NAMALWA (cell line): ENCODE measurements at regions not wholly inside any gene's neighbourhood (a gene's known extent, or its start where the extent isn't known, plus 50 kb on each side); places are given as distances from the start of the nearest gene placed in this dataset.
A peak's percentile ranks its signal among the peaks of the same experiment; 100 is the strongest.
"Not testable (repeated sequence)": the region's sequence is repeated elsewhere in the genome, so short reads cannot be mapped to it uniquely, and the experiment has no call there.

Experiments
- DNase-seq: peaks from one replicate; pipeline ENCODE4 v3.0.0-alpha.2; 2015; ENCODE audit warnings: low spot score

DNA sequence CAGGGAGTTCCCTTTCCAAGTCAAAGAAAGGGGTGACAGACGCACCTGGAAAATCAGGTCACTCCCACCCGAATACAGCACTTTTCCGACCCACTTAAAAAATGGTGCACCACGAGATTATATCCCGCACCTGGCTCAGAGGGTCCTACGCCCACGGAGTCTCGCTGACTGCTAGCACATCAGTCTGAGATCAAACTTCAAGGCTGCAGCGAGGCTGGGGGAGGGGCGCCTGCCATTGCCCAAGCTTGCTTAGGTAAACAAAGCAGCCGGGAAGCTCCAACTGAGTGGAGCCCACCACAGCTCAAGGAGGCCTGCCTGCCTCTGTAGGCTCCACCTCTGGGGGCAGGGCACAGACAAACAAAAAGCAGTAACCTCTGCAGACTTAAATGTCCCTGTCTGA is 277.8 kb upstream of the ARHGAP42 start:
- not testable (repeated sequence) for DNase-seq

DNA sequence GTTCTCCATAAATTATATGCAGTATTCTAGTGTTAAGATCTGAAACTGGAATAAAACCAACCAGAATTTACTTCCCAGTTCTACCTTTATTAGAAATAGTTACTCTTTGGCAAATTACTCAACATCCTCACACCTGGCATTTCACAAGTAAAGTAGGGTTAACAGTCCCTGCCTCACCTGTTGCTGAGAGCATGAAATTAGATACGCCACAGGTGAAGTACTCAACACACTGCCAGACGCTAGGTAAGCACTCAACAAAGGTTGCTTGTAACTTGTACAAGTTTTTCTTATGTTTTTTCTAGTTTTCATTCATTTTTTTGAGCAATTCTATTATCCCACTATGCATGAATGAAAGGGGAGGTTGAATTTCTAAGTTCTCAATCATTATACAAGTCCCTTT is 267.6 kb upstream of the ARHGAP42 start:
- no peak for DNase-seq

DNA sequence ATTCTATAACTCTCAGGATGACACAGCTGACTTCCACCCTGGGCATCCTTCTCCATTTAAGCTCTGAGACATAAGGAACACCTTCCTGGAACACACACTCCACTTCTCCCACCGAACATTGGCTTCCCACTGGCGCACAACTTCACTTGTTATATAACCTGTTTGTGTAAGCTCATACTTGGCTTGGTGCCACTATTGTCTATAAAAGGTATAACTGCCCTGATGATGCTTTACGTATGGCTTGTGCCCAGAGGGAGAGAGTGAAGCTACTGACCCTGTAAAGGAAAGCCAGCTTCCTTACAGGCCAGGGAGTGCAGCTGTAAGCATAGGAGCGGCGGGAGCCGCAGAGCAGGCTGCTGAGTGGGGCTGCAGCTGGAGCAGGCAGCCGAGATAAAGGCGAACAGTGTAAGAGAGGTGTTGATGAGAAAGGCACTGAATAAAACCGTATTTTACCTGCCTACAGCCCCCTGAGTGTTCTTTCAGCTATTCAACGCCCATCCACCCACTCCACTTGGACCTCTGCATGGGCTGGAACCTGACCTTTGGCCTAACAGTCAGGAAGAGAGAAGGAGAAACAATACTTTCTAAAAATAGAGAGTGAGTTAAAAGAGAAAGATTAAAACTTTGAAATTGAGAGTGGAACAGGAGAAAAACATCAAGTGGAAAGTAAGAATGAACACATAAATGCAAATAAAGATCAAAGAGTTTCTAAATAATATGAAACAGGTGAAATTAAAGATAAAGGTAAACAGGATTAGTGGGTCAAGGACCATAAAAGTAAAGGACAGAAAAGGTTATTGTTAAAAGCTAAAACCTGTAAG is 252.1 kb upstream of the ARHGAP42 start:
- no peak for DNase-seq

DNA sequence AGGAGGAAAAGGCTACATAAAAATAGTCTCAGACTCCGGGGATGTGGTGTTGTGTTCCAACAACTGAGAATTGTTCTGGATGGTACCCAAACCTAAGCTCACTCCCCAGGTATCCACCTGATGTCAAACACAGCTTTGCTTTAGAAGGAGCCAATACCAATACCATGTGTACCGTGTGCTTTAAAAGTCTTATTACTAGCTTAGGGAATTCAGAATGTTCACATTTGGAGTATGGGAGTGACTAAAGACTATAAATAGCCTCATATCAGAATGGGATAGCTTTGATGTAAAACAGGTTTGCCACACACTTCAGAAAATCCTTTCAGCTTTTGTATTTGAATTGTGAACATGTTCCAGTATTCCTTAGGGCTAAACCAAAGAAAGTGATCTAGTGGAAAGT is 248.7 kb upstream of the ARHGAP42 start:
- DNase-seq = no peak

DNA sequence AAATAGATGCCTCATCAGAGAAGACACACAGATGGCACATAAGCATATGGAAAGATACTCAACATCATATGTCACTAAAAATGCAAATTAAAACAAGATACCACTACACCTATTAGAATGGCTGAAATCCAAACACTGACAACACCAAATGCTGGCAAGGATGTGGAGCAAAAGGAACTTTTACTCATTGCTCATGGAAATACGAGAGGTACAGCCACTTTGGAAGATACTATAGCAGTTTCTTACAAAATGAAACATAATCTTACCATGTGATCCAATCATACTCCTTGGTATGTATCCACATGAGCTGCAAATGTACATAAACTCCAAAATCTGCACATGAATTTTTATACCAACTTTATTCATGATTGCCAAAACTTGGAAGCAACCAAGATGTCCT is 246.0 kb upstream of the ARHGAP42 start:
- no peak for DNase-seq

DNA sequence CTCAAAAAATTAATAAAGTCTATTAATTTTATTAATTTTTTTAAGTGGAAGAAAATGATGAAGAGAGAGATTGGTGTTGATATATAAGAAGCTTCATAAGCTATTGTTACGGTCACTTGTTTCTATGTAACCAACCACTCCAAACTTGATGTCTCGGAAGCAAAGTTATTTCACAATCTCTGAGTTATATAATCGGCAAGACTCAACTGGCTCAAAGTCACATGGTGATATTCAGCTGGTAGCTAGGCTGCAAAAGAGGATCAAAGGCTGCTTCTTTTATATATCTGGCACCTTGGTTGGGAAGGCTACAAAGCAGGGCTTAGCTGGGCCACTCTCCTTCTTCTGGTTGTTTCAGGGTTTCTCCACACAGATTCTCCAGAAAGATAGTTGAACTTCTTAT is 245.1 kb upstream of the ARHGAP42 start:
- no peak for DNase-seq

DNA sequence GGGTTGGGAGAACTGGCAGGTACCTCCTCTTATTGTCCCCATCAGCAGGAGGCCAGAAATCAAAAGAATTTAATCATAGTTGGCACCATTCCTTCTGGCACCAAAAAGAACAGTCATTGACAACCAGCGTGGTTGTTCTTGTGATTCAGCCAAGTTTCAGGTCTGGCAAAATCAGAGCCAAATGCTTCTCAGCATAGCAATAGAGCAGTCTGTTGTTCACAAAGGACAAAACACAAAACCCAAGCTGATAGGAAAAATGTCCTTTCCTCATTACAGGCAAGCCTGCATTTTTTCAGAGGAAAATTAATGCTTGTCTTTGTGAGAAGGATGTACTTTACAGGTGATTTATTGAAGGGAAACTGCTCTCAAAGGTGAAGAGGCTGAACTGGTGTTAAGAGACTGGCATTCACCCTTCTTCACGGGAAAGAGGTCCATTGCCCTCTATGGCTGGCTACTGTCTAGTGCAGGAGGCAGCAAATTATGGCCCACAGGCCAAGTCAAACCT is 241.8 kb upstream of the ARHGAP42 start:
- DNase-seq = no peak

DNA sequence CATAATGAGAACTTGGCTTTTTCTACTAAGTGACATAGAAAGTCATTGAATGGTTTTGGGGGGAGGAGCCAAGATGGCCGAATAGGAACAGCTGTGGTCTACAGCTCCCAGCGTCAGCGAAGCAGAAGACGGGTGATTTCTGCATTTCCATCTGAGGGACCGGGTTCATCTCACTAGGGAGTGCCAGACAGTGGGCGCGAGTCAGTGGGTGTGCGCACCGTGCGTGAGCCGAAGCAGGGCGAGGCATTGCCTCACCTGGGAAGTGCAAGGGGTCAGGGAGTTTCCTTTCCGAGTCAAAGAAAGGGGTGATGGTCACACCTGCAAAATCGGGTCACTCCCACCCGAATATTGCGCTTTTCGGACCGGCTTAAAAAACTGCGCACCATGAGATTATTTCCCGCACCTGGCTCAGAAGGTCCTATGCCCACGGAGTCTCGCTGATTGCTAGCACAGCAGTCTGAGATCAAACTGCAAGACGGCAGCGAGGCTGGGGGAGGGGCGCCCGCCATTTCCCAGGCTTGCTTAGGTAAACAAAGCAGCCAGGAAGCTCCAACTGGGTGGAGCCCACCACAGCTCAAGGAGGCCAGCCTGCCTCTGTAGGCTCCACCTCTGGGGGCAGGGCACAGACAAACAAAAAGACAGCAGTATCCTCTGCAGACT is 235.2 kb upstream of the ARHGAP42 start:
- not testable (repeated sequence) for DNase-seq

DNA sequence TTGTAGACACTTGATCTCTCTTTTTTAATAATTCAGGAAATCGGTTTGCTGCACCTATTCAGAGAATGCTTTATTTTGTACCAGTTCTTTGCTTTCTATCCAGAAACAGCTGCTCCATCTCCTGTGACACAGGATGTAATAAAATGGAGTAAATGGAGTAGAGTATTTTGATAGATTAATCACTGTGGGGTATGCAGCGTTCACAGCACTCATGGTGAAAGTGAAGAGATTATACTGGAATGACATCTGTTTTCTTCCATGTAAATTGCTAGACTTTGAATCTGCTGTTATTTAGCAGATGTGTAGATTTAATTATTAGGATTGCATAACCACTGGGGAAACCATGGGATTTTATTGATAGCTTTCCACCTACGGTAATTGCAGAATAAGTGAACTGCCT is 227.3 kb upstream of the ARHGAP42 start:
- no peak for DNase-seq

DNA sequence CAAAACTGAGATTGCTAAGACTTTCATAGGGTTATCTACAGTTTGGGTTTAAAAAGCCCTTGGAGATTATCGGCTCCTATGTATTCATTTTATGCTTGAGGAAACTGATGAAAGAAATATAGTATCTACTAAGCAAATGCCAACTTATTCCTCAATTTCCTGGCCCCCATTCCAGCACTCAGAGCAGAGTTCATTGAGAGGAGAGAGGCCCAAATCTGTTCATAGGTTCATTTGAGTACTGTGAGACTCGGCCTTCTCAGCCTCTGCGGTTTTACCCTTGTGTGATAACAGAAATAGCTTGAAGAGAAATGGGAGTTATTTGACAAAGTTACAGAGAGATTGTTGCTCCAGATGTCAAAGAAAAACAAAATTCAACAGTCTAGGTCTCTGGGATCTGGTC is 226.7 kb upstream of the ARHGAP42 start:
- no peak for DNase-seq

DNA sequence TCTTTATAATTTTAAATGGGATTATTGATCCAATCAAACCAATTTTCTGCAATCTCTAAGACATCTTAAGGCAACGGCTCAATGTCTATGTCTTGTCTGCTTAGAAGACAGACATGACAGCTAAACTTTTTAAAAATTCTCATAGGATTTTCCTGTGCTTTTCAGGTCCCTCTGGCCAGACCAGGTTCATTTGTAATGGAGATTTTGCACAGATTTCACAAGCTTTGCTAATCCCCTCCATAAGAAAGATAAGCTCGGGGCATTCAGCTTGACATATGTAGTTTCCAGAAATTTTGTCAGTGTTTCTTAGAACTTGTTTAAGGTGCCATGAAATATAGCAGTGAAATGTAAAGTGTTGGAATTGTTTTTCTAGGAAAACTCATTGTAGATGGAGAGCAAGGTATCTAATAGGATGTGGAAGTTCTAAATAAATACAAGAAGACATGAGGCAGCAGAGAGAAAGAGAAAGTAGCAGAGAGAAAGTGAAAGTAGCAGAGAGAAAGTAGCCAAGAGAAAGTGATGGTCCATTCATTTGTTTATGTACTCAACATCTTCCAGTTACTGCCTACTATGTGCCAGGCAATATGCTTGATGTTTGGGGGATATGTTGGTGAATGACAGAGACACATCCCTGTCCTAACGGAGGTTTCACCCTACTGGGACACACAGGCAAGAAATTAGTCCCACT is 219.1 kb upstream of the ARHGAP42 start:
- peak; percentile 8 for DNase-seq

DNA sequence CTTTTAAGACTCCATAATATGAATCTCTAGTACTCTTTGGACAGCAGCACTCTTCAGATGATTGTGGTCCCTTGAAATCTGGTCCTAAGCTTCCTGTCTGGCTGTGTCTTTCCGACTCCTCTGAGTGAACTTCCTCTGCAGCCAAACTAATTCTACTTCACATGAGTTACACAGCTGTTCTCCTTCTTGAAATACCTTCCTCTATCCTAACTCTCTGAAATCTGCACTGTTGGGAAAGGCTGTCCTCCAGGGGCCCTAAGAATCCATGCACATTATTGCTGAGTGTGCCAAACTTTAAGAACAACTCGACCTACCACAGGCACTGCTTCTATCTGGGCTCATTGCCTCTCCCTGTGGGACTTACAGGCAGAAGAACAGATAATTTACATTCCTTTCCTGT is 217.3 kb upstream of the ARHGAP42 start:
- no peak for DNase-seq

DNA sequence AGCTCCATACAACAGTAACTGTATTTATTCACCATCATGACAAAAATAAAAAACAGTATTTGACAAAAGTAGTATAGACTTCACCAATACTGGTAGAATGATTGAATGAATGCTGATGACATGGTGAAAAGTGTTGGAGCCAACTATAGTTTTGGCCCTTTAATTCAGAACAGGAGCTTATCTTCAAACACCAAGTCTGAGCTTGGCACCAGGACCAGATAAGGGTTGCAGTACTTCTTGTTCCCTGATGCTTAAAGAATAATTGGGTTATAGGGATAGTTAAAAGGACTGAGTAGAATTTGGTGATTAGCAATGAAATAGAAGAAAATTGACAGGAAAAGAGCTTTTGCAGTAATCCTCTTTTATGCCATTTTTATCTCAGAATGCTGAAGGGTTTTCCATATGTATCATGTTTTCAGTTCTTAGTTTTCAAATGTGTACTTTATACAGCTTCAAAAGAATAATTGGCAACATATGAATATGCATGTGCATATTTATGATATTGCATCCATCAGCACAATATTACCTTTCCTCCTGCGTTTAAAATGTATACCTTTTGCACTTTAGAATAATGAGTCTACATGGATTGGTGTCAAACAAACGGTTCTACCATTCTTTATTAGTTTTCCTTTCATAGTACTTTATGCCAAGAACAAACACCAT is 214.2 kb upstream of the ARHGAP42 start:
- no peak for DNase-seq

DNA sequence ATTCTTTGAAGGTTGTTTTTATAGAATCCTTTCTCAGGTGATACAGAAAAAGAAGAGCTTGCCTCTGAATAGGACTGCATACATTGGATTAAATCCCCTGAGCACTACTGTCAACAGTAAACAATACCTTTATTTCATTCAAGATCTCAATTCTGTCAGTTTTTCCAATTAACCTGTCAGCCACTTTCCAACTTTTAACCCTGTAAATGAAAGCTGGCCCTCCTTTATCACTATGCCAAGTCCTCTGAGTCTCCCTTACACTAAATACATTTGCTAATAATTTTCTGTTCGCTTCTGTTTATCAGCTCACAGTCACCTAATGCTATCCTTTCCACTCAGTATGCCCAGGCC is 213.7 kb upstream of the ARHGAP42 start:
- no peak for DNase-seq

DNA sequence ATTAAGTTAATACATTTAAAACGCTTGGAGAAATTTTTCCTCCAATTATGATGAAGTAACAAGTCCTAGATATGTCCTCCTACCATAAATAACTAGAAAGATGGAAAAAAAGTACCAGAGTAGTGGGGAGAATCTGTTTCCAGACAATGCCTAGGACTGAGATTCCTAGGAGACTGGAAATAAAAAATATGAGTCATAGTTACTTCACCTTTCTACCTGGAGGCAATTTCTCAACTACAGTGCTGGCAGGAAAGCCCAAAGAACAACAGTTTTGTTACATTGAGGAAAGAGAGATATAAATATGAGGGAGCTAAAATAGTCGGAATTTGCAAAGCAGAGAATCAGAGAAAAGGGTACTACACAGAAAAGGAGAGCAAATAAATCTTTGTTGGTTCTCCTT is 202.1 kb upstream of the ARHGAP42 start:
- no peak for DNase-seq

DNA sequence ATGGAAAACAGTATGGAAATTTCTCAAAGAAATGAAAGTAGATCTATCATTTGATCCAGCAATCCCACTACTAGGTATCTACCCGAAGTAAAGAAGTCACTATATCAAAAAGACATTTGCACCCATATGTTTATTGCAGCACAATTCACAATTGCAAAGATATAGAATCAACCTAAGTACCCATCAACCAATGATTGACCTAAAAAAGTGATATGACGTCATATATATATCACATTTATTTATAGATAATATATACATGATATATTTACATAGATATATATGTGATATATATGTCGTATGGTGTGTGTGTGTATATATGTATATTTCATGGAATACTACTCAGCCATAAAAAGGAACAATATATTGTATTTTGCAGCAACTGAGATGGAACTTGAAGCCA is 188.3 kb upstream of the ARHGAP42 start:
- no peak for DNase-seq

DNA sequence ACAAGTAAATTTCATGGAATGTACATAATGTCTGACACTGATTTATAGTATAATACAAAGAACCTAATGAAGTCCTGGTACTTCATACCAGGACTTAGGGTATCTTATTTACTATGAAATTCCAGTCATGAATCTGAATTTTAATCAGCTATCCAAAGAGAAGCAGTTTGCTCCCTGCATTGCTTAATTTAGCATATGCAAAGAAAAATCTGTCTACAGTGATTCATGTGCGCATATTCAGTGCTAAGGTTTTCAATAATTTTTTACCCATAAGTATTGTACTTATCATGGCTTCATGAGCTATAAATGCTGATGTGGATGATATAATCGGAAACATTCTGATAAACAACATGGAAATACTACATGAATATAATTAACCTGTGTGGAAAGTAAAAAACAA is 185.6 kb upstream of the ARHGAP42 start:
- no peak for DNase-seq

DNA sequence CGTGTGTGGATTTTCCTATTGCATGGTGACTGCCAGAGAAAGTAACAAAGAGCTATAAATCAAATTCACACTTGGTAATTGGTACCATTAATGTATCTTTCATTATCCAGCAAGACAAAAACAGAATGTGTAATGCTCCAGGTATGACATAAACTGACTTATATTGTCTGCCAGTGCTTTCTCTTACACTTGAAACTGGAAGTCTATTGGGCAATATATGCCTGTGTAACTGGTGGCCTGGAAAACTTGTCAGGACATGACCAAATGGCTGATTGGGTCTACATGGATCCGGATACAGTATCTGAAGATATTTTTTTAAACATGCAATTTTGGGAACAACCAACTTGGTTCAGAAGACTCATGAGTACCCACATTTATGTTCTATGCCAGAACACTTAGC is 174.6 kb upstream of the ARHGAP42 start:
- DNase-seq = no peak

DNA sequence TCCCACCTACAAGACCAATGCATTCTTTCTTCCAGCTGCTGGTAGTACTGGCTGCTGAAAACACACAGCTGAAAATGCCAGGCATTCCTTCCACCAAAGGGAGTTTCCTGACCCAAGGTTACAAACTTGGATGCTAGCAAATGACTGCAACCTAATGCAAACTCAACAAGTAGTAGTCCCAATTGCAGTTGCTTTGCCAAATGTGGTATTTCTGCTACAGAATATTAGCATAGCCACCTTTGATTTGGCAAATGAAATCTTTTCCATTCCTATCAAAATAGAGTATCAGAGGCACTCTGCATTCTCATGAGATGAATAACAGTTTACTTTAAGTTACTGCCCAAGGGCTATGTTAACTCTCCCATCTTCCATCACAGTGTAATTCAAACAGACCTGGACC is 172.0 kb upstream of the ARHGAP42 start:
- DNase-seq = no peak

DNA sequence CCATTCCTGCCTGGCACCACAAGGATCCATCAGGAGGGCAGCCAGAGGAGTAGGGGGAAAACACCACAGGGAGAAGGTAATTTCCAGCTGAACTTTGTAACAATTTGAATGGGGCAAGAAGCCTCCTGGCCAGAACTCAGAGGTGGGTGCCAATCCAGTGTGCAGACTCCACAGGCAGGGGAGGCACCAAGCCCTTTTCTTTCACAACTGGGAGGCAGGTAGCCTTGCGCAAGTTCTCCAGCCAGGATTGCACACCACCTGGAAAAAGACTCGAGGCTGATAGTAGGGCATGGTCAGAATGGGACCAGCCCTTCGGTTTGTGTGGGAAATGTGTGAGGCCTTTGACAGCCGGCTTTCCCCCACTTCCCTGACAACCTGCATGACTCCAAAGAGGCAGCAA is 161.9 kb upstream of the ARHGAP42 start:
- no peak for DNase-seq

DNA sequence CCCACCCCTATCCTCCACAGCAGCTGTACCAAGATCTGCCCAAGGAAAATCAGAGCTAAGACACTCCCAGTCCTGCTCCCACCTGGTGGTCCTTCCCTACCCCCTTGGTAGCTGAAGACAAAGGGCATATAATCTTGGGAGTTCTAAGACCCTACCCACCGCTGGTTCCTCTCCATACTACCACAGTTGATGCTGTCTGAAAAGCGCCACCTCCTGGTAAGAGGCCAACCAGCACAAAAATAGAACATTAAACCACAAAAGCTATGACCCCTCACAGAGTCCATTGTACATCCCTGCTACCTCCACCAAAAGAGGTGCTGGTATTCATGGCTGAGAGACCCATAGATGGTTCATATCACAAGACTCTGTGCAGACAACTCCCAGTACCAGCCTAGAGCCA is 161.5 kb upstream of the ARHGAP42 start:
- peak; percentile 40 for DNase-seq

DNA sequence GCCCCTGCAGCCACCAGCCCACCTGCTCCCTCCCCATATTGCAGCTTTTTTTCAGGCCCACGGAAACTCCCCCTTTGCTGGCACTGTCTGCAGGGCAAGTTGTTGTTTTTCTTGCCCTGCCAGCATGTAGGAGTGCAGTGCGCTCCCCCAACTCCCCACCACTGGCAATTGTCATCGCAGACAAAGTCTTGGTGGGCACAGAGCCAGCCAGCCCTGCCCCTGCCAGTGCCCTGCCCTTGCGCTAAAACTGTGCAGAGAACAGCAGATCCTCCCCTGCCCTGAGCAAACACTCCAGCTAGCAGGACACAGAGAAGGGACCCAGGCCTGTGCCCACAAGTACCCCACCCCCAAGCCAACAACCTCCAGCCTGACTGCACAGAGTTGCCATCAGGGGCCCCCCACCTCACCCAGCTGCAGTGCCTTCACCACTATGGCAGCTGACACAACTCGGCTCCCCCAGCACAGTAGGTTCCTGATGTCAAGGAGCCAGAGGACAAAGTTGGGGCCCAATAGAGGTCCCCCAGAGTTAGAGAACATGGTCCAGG is 158.1 kb upstream of the ARHGAP42 start:
- DNase-seq = no peak
